Testis (tissue), 2 donors: ENCODE measurements at regions not wholly inside any gene's neighbourhood (a gene's known extent, or its start where the extent isn't known, plus 50 kb on each side); places are given as distances from the start of the nearest gene placed in this dataset.
"Not testable (repeated sequence)": the region's sequence is repeated elsewhere in the genome, so short reads cannot be mapped to it uniquely, and the experiment has no call there.

Experiments
- DNase-seq: peaks from one replicate; pipeline ENCODE4 v3.0.0-alpha.2; 2019
- H3K27ac ChIP-seq, 2 donors: fragments of 200-600 bp; sonication (generic); one replicate each; pipeline ENCODE4 v1.5.1; 2019
- H3K27me3 ChIP-seq: fragments of 200-600 bp; sonication (generic); one replicate; pipeline ENCODE4 v1.5.1; 2019
- H3K36me3 ChIP-seq: fragments of 200-600 bp; sonication (generic); one replicate; pipeline ENCODE4 v1.5.1; 2017; ENCODE audit warnings: low read depth; ENCODE audit errors: missing control alignments
- H3K4me1 ChIP-seq: fragments of 200-600 bp; sonication (generic); one replicate; pipeline ENCODE4 v1.5.1; 2019
- H3K4me3 ChIP-seq, 2 donors: fragments of 200-600 bp; sonication (generic); one replicate each; pipeline ENCODE4 v1.5.1; 2017 to 2019
- H3K9me3 ChIP-seq: fragments of 200-600 bp; sonication (generic); one replicate; pipeline ENCODE4 v1.5.1; 2017
- WGBS, 2 donors: methylation state at CpG; one replicate each; pipeline ENCODE4 v1.1.5; 2018; 5-methylcytosine and 5-hydroxymethylcytosine counted together
- intact Hi-C: fragments of 100-400 bp; cut with DNase I; formaldehyde crosslinking; loops from one replicate; pipeline ENCODE4 v1.15.1; 2023; ENCODE audit warnings: low total_unique reads
- TF ChIP-seq, protein P1 (sequence below), 3 experiments: fragments of 450-650 bp in 2 of 3; fragments of 200-600 bp in 1 of 3; sonication (generic) in 1 of 3; IDR thresholded peaks; one replicate each; pipeline ENCODE4 v1.5.1; 2016 to 2019; ENCODE audit warnings: antibody characterized with exemption in 3 of 3, mild to moderate bottlenecking in 2 of 3, moderate library complexity in 1 of 3

DNA sequence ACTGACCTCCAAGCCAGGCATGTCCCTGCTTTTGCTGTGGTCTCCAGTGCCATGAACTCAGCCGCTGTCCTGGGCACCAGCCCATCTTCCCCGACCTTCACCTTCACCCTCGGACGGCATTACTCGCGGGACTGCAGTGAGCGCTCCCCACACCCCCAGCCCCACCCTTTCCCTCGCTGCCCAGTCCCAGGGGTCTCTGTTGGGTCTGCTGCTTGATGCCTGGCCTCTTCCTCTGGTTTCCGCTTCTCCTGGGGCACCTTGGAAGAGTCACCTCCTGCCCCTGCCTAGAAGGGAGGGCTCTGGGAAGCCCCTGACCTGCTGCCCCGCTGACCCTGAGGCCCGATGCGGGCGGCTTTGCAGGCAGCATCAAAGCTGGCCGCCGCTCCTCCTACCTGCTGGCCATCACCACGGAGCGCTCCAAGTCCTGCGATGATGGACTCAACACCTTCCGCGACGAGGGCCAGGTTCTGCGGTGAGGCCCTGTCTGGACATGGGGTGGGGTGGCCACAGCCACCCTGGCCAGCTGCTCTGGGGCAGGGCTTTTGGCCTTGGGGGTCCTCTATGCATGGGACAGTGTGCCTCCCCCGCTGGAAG is 102.3 kb downstream of the ZNF267 start:
- H3K9me3 ChIP-seq, H3K4me3 ChIP-seq, DNase-seq, H3K27me3 ChIP-seq, intact Hi-C loops, H3K4me1 ChIP-seq, H3K27ac ChIP-seq, H3K36me3 ChIP-seq: not testable (repeated sequence)
- WGBS, 2 donors = 89% methylated on average over 9 to 17 of the region's 23 CpGs

DNA sequence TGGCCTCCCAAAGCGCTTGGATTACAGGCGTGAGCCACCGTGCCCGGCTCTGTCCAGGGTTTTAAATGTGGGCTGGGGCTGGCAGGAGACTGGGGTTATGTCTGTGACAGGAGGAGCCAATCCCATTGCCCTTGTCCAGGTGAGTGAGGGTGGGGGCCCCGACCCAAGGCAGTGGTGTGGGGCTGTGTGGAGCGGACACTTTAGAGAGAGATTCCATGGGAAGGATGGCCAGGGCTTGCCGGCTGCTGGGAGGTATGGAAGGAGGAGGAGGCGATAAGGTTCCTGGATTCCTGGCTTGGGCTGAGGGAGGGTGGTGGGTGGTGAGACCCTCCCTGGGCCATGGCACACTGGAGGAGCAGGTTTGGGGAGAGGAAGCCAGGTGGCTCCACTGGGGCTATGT is 104.9 kb downstream of the ZNF267 start:
- intact Hi-C loops = not testable (repeated sequence)

DNA sequence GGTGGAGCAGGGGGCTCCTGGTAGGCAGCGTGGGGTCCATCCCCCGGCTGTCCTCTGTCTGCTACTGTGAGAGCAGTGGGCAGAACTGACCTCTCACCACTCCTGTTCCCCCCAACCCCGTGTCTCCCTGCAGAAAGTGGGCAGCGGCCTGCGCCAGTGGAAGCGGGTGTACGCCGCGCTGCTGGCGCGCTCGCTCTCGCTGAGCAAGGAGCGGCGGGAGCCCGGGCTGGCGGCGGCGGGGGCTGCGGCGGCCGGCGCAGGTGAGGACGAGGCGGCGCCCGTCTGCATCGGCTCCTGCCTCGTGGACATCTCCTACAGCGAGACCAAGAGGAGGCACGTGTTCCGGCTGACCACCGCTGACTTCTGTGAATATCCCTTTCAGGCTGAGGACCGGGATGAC is 108.1 kb downstream of the ZNF267 start:
- DNase-seq, H3K9me3 ChIP-seq, H3K4me3 ChIP-seq, intact Hi-C loops, H3K27ac ChIP-seq, H3K27me3 ChIP-seq, H3K36me3 ChIP-seq, H3K4me1 ChIP-seq: not testable (repeated sequence)
- no CpG with 5 or more reads among the region's 34 CpGs for WGBS, 2 donors

More for the DNA sequence above, 104.9 kb downstream of the ZNF267 start:
- H3K4me3 ChIP-seq, H3K27ac ChIP-seq, H3K9me3 ChIP-seq, DNase-seq, H3K4me1 ChIP-seq, H3K27me3 ChIP-seq, H3K36me3 ChIP-seq: not testable (repeated sequence)
- WGBS, 2 donors = 96 to 100% methylated on average over 1 to 4 of the region's 8 CpGs

DNA sequence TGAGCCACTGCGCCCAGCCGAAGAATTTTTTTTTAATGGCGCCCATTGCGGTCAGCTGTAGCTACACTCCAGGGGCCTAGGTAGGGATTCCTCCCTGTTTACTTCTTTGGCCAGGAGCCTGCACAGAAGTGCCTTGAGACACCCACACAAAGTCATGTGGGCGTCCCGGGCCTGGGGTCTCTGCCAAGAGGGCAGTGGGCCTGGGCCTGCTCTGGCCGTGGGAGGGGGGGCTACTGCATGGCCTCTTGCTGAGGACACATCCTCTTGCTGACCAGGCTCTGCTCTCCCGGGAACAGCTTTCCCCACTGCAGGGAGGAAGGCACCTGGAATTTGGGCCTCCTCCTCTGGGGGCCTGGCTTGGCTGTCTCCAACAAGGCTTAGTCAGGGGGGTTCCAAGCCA is 109.4 kb downstream of the ZNF267 start:
- H3K27me3 ChIP-seq, H3K27ac ChIP-seq, H3K4me3 ChIP-seq, H3K9me3 ChIP-seq, H3K36me3 ChIP-seq, H3K4me1 ChIP-seq, intact Hi-C loops, DNase-seq: not testable (repeated sequence)
- 90% methylated on average over 2 to 8 of the region's 8 CpGs for WGBS, 2 donors

DNA sequence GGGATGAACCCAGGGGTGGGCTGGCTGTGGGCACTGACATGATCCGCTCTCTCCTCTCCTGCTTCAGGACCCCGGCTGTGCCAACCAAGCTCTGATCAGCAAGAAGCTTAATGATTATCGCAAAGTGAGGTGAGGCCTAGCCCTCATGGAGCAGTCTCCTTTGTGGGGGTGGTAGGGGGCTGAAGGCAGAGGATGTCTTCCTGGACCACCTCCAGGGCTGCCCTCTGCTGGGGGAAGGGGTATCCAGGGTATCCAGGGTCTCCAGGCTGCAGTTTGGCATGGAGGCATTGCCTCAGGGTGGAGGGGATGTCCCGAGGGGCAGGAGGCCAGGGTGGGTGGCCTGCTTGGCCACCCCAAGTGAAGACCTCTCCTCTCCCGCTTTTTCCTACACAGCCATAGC is 110.1 kb downstream of the ZNF267 start:
- H3K27me3 ChIP-seq, H3K9me3 ChIP-seq, intact Hi-C loops, H3K4me3 ChIP-seq, H3K4me1 ChIP-seq, H3K27ac ChIP-seq, DNase-seq, H3K36me3 ChIP-seq: not testable (repeated sequence)
- WGBS, 2 donors = 79 to 84% methylated on average over 2 of the region's 5 CpGs

DNA sequence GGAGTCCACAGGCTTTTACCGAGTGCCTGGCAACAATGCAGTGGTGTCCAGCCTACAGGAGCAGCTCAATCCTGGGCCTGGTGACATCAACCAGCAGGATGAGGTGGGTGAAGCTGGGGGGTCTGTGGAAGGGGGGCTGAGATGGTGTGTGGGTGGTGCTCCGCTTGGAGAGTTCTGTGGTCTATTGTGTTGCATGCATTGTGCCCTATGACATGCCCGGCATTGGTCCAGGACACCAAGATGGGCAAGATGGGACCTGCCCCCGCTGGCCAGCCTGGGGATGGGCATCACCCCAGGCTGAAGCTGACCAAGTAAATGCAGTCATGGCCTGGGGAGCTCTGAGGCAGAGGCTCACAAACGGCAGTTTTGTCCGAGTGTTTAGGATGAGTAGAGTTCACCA is 113.3 kb downstream of the ZNF267 start:
- DNase-seq, H3K27ac ChIP-seq, H3K9me3 ChIP-seq, H3K27me3 ChIP-seq, intact Hi-C loops, H3K4me3 ChIP-seq, H3K36me3 ChIP-seq, H3K4me1 ChIP-seq: not testable (repeated sequence)
- 84 to 92% methylated on average over 2 to 4 of the region's 6 CpGs for WGBS, 2 donors

DNA sequence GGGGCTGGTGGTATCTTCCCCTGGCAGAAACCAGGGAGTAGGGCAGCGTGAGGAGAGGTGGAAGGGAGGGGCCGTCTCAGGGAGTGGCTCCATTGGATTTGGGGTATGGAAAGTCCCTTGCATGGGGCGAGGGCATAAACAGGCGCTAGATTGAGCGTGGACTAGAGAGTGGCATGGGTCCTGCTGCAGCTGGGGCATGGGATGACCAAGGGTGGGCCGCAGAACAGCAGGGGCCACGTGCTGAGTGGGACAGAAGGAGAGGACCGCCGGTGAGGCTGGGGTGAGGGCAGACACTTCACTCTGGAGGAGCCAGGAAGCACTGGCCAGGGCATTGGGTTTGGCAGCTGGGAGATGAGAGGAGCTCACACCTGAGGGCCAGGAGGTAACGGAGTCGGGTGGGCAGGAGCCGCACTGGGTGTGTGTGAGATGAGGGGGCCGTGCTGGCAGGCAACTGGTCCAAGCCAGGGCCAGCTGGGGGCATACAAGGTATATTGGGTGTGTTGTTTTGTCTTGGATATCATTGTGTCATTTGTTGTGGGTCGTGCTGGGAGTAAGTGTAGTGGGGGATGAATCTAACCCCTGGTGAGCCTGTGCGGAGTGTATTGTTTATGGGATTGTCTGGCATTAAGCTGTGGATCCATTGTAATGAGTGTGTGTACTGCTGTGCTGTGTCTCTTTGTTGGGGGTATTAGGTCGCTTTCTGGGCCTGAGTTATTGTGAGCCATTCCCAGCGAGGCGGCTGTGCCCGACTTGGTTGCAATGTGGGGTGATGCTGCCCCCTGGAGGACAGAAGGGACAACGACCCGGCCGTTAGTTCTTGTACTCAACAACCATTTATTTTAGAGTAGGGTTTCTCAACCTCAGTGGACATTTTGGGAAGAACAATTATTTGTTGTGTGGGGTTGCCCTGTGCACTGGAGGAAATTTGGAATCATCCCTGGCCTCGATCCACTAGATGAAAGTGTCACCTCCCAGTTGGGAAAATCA is 115.3 kb downstream of the ZNF267 start:
- H3K4me3 ChIP-seq, H3K27me3 ChIP-seq, intact Hi-C loops, H3K9me3 ChIP-seq, H3K36me3 ChIP-seq, H3K27ac ChIP-seq, H3K4me1 ChIP-seq: not testable (repeated sequence)
- 31 to 64% methylated on average over 3 to 7 of the region's 23 CpGs for WGBS, 2 donors
- TF ChIP-seq, protein P1, sequence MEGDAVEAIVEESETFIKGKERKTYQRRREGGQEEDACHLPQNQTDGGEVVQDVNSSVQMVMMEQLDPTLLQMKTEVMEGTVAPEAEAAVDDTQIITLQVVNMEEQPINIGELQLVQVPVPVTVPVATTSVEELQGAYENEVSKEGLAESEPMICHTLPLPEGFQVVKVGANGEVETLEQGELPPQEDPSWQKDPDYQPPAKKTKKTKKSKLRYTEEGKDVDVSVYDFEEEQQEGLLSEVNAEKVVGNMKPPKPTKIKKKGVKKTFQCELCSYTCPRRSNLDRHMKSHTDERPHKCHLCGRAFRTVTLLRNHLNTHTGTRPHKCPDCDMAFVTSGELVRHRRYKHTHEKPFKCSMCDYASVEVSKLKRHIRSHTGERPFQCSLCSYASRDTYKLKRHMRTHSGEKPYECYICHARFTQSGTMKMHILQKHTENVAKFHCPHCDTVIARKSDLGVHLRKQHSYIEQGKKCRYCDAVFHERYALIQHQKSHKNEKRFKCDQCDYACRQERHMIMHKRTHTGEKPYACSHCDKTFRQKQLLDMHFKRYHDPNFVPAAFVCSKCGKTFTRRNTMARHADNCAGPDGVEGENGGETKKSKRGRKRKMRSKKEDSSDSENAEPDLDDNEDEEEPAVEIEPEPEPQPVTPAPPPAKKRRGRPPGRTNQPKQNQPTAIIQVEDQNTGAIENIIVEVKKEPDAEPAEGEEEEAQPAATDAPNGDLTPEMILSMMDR (IDR thresholded peaks at IDR 0.05) = peak in 1 of 3 experiments; percentile 15
- peak; percentile 59 for DNase-seq

DNA sequence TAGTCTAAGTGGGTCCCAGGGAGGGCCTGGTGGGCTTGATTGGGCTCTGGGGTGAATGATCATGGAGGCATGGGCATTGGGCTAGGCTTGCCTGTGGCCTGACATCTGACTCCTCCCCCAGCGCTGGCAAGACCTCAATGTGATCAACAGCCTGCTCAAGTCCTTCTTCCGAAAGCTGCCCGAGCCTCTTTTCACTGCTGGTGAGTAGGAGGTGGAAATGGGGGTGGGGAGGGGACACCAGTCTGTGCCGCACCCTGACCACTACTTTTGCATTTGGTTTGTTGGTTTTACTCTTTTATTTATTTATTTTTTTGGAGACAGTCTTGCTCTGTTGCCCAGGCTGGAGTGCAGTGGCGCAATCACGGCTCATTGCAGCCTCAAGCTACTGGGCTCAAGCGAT is 116.7 kb downstream of the ZNF267 start:
- intact Hi-C loops, H3K27ac ChIP-seq, H3K4me1 ChIP-seq, H3K27me3 ChIP-seq, H3K4me3 ChIP-seq, H3K9me3 ChIP-seq, DNase-seq, H3K36me3 ChIP-seq: not testable (repeated sequence)
- WGBS, 2 donors = 83 to 85% methylated on average over 5 to 7 of the region's 7 CpGs

DNA sequence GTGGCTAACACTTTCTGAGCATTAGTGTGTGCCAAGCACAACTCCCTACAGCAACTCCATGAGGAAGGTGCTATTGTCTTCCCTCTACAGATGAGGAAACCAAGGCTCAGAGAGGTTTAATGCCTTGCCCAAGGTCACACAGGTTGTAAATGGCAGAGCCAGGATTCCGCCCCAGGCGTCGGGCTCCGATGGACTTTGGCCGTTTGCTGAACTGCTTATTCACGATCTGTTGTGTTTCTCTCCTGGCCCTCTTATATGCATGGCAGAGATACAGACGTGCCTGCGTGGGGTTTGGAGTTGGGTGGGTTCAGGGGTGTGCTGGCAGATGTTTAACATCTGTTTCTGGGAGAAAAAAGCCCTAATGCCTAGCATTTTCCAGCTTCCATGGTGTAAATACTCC is 117.4 kb downstream of the ZNF267 start:
- H3K4me1 ChIP-seq, H3K27me3 ChIP-seq, DNase-seq, H3K4me3 ChIP-seq, H3K9me3 ChIP-seq, H3K27ac ChIP-seq, H3K36me3 ChIP-seq, intact Hi-C loops: not testable (repeated sequence)
- 84 to 86% methylated on average over 8 of the region's 8 CpGs for WGBS, 2 donors
